ENCODE measurements at regions not wholly inside any gene's neighbourhood (a gene's known extent, or its start where the extent isn't known, plus 50 kb on each side); places are given as distances from the start of the nearest gene placed in this dataset.

- TF ChIP-seq POLR2A (IDR thresholded peaks at IDR 0.05) (no peak), CTCF (IDR thresholded peaks at IDR 0.05) (no peak)
These were observed 107.2 kb upstream of the MKI67 start for GRCh38 chr10:128233422-128233821.
